ENCODE measurements at regions not wholly inside any gene's neighbourhood (a gene's known extent, or its start where the extent isn't known, plus 50 kb on each side); places are given as distances from the start of the nearest gene placed in this dataset.

DNA sequence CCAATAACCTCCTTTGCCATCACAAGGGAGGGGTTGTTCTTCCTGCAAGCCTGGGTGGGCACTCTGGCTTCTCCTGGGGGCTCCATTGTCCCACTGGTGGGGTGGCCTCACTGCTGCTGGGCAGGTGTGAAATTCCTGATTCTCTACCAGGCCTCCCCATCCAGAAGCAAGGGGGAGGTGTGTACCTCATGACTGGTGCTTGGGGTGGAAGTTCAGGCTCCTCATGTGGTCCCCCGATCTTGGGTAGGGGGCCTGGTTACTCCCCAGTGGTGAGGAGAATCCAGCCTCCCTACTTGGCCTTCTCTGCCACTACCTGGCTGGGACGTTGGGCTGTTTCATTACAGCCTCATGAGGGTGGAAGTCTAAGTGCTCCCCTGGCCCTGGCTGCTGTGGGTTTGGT is 433.9 kb downstream of the IRX2 start:
- TF ChIP-seq, protein P1, sequence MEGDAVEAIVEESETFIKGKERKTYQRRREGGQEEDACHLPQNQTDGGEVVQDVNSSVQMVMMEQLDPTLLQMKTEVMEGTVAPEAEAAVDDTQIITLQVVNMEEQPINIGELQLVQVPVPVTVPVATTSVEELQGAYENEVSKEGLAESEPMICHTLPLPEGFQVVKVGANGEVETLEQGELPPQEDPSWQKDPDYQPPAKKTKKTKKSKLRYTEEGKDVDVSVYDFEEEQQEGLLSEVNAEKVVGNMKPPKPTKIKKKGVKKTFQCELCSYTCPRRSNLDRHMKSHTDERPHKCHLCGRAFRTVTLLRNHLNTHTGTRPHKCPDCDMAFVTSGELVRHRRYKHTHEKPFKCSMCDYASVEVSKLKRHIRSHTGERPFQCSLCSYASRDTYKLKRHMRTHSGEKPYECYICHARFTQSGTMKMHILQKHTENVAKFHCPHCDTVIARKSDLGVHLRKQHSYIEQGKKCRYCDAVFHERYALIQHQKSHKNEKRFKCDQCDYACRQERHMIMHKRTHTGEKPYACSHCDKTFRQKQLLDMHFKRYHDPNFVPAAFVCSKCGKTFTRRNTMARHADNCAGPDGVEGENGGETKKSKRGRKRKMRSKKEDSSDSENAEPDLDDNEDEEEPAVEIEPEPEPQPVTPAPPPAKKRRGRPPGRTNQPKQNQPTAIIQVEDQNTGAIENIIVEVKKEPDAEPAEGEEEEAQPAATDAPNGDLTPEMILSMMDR (IDR thresholded peaks at IDR 0.05; ENCODE audit: extremely low read depth, missing control alignments): no peak
- DNase-seq (ENCODE audit: low spot score): no peak

DNA sequence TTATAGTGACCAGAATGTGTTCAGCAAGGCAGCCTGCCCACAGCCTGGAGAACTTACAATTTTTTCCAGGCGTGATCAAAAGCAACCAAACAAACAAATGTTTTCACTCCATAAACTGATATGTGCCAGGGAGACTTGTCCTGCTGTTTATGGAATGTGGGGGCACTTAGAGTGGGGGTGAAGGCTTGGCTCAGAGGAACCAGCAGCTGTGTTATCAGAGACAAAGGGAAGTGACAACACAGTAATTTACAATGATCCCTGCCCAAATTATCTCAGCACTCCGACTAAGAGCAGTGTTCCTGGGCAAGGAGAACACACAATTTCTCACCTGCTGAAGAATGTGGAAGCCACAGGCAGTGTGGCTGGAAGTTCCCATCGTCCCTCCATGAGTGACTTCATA is 429.1 kb upstream of the IRX4 start:
- TF ChIP-seq, protein P1 (IDR thresholded peaks at IDR 0.05; ENCODE audit: extremely low read depth, missing control alignments): no peak
- DNase-seq (ENCODE audit: low spot score): no peak

DNA sequence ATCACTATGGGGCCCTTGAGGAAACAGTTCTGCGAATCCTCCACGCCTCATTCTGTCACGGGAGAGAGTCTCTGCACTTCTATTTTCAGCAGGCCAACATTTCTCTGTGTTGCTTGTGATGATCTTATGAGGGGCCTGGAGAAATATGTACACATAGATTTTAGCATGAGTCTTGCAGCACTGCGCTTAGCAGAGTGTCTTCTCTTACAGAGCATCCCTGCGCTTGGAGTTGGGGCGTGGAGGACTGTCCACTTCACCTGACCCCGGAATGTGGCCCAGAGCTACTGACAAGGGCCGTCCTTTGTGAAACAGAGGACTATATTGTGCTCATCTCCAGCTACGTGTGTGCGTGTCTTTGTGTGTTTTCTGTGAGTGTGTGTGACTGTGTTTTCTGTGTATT is 428.2 kb upstream of the IRX4 start:
- TF ChIP-seq, protein P1 (IDR thresholded peaks at IDR 0.05; ENCODE audit: extremely low read depth, missing control alignments): no peak
- no peak for DNase-seq (ENCODE audit: low spot score)

DNA sequence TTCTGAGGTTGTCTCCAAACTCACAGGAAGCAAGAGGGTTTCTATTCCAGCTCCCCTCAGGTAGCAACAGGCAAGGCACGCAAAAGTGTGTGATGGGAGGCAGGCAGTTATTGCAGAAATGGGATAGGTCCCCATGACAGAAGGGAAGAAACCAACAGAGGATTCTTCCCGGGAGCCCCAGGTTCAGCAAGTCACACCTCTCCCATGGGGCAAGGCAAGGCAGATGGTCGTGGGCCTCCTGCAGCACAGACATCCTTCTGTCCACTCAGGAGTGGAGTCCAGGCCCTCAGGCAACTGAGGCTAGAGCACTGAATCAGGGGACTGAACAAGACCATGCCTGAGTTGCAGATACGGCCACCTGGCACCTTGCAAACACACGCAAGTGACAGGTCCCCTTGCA is 424.9 kb upstream of the IRX4 start:
- no peak for DNase-seq (ENCODE audit: low spot score)
- TF ChIP-seq, protein P1 (IDR thresholded peaks at IDR 0.05; ENCODE audit: extremely low read depth, missing control alignments): no peak

DNA sequence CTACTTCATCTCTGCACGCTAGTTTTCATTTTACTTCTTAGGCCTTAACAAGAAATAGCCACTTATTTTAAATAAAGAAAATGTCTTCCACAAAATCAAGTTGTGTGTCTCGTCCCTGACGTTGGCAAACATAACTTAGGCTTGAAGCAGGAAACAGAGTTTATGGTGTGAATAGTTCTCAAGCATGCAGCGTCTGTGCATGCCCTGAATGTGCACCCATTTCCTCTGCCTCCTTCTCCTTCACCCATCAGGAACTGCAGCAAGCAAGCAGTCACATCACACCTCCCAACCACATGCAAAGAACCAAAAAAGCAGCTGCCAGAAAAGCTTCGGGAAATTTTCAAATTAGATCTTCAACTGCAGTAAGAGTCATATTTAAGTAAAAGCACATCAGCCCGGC is 424.0 kb upstream of the IRX4 start:
- TF ChIP-seq, protein P1 (IDR thresholded peaks at IDR 0.05; ENCODE audit: extremely low read depth, missing control alignments): no peak
- DNase-seq (ENCODE audit: low spot score): no peak

DNA sequence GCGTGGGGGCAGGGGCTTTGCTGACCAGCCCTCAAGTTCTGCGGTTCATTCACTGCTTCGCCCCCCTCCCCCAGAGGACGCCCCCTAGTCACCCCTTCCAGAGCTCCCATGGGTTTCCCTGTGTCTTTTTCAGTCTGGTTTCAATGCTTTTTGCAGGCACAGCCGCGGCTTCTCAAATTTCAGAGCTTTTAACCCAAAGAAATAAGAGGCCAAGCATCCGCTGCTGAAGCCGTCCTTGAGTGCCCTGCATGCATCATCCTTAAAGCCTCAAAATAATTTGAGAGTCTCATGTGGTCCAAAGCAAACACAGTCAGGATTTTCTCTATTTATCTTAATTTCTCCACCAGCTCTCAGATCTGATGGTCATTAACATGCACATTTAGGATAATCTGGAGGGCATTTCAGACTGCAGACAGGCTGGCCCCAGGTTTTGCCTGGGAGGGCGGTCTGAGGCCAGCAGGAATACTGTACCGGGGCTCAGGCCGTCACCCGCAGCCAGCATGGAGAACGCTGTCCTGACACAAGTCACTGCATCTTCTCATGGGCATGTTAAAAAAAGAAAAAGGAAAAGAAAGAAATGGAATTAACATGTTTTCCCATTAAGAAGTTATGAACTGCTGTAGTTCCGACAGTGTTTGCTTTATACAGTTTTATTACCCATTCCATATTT is 420.8 kb upstream of the IRX4 start:
- TF ChIP-seq, protein P1 (IDR thresholded peaks at IDR 0.05; ENCODE audit: extremely low read depth, missing control alignments): no peak
- no peak for DNase-seq (ENCODE audit: low spot score)

DNA sequence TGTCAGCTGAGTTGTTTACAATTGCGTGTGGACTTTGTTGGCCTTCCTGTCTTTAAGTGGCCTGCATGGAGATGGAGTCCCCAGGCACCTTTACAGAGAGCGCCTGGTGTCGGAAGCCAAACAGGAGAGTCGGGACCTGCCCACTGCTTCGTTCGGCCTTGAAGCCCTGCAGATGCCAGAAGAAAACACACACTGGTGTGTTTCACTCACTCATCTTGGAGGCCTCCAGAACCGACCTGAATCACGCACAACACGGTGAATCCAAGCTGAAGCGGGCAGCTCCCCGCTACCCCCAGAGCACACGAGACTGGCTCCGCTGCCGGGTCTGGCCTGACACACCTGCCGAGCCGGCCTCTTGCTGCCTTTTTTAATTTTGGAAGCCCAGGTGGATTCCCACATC is 419.4 kb upstream of the IRX4 start:
- no peak for DNase-seq (ENCODE audit: low spot score)
- TF ChIP-seq, protein P1 (IDR thresholded peaks at IDR 0.05; ENCODE audit: extremely low read depth, missing control alignments): no peak

Data from GM20000 (cell line).